GM10266 (cell line): ENCODE measurements at regions not wholly inside any gene's neighbourhood (a gene's known extent, or its start where the extent isn't known, plus 50 kb on each side); places are given as distances from the start of the nearest gene placed in this dataset.

Source experiments
- DNase-seq: peaks from one replicate; pipeline ENCODE4 v3.0.0; 2012; ENCODE audit errors: extremely low spot score
- CTCF ChIP-seq: IDR thresholded peaks from 2 replicates; pipeline ENCODE4 v1.5.1; 2012; ENCODE audit warnings: mild to moderate bottlenecking, low read depth; ENCODE audit not compliant: control insufficient read depth, insufficient read depth; ENCODE audit errors: missing control alignments

- no peak for DNase-seq
- TF ChIP-seq CTCF, result no peak
Measured at GRCh38 chr2:155391613-155392130, 693.2 kb downstream of the KCNJ3 start.

GRCh38 chr2:155389224-155389623 is 690.7 kb downstream of the KCNJ3 start:
- DNase-seq, result no peak
- TF ChIP-seq CTCF, result no peak

GRCh38 chr2:155384555-155385123 is 686.1 kb downstream of the KCNJ3 start:
- TF ChIP-seq CTCF, result no peak
- no peak for DNase-seq

GRCh38 chr2:155382776-155383175 is 684.3 kb downstream of the KCNJ3 start:
- no peak for TF ChIP-seq CTCF
- no peak for DNase-seq

GRCh38 chr2:155381436-155381835 is 682.9 kb downstream of the KCNJ3 start:
- DNase-seq, result no peak
- no peak for TF ChIP-seq CTCF

- DNase-seq, result no peak
- no peak for TF ChIP-seq CTCF
Measured at GRCh38 chr2:155379494-155379893, 681.0 kb downstream of the KCNJ3 start.

- DNase-seq, result no peak
- no peak for TF ChIP-seq CTCF
Measured at GRCh38 chr2:155377931-155378444, 679.5 kb downstream of the KCNJ3 start.
